Gastrocnemius medialis (tissue), 4 donors: ENCODE measurements at regions not wholly inside any gene's neighbourhood (a gene's known extent, or its start where the extent isn't known, plus 50 kb on each side); places are given as distances from the start of the nearest gene placed in this dataset.
"Not testable (repeated sequence)": the region's sequence is repeated elsewhere in the genome, so short reads cannot be mapped to it uniquely, and the experiment has no call there.

Source experiments
- ATAC-seq, 2 donors: fragments of 150-250 bp; one replicate each; pipeline ENCODE4 v1.9.1; 2016
- DNase-seq, 2 donors: peaks; one replicate each; pipeline ENCODE4 v3.0.0-alpha.2; 2019
- H3K27ac ChIP-seq, 4 donors: fragments of 200-600 bp; sonication (generic); 1 replicate in 1 of 4; 2 replicates in 3 of 4; pipeline ENCODE4 v1.5.1; 2016 to 2018; ENCODE audit warnings: mild to moderate bottlenecking in 2 of 4, moderate library complexity in 1 of 4
- H3K27me3 ChIP-seq, 3 donors: fragments of 200-600 bp; sonication (generic) in 2 of 3; 1 replicate in 1 of 3; 2 replicates in 2 of 3; pipeline versions ENCODE4 v1.5.1 to v1.6.0; 2016 to 2019; ENCODE audit warnings: mild to moderate bottlenecking in 1 of 3, moderate library complexity in 1 of 3
- H3K36me3 ChIP-seq, 2 donors: fragments of 200-600 bp; sonication (generic) in 1 of 2; one replicate each; pipeline ENCODE4 v1.5.1; 2017 to 2018
- H3K4me1 ChIP-seq, 2 donors: fragments of 200-600 bp; sonication (generic) in 1 of 2; one replicate each; pipeline ENCODE4 v1.5.1; 2016 to 2017; ENCODE audit warnings: mild to moderate bottlenecking in 2 of 2
- H3K4me3 ChIP-seq, 4 donors: fragments of 200-600 bp; sonication (generic) in 3 of 4; 1 replicate in 1 of 4; 2 replicates in 3 of 4; pipeline ENCODE4 v1.5.1; 2016 to 2019; ENCODE audit warnings: mild to moderate bottlenecking in 2 of 4
- H3K9me3 ChIP-seq, 3 donors: fragments of 200-600 bp; sonication (generic) in 2 of 3; 1 replicate in 1 of 3; 2 replicates in 2 of 3; pipeline ENCODE4 v1.5.1; 2016 to 2019
- POLR2A ChIP-seq, 2 donors: fragments of 450-650 bp; IDR thresholded peaks; one replicate each; pipeline ENCODE4 v1.6.1; 2017; ENCODE audit warnings: antibody characterized with exemption in 2 of 2, mild to moderate bottlenecking in 2 of 2, moderate library complexity in 2 of 2
- in situ Hi-C, 4 donors: fragments of 200-750 bp; cut with MboI; loops; one replicate each; pipeline versions ENCODE4 v1.15.0 to v1.8.0; 2017; ENCODE audit warnings: low sequenced_read_pairs in 4 of 4
- intact Hi-C: fragments of 100-400 bp; cut with DNase I; formaldehyde crosslinking; loops from one replicate; pipeline ENCODE4 v1.15.1; 2023; ENCODE audit warnings: low total_unique reads
- TF ChIP-seq, protein P1 (sequence below), 5 experiments: fragments of 450-650 bp in 3 of 5; fragments of 200-600 bp in 2 of 5; sonication (generic) in 2 of 5; IDR thresholded peaks in 4 of 5; conservative IDR thresholded peaks in 1 of 5; 1 replicate in 4 of 5; 2 replicates in 1 of 5; pipeline ENCODE4 v1.5.1; 2016 to 2019; ENCODE audit warnings: antibody characterized with exemption in 5 of 5, mild to moderate bottlenecking in 3 of 5, moderate library complexity in 3 of 5

DNA sequence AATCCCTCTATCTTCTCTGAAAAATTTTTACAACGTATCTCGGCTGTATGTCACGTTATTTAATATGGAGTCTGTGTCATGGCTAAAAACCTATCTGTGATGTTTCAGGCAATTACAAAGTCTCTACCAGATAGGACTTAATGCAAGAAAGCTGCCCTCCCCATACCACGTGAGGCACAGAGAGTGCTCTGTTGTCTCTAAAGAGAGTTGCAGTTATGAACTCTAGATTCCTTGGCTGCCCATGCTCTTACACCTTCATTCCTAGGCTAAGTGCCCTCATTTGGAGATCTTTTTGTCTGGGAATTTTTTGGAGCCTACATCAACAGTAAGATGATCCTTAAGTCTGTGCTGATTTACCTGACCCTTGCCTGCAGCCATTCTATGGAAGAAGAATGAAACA lies 935.9 kb downstream of the C4orf33 start:
- TF ChIP-seq, protein P1, sequence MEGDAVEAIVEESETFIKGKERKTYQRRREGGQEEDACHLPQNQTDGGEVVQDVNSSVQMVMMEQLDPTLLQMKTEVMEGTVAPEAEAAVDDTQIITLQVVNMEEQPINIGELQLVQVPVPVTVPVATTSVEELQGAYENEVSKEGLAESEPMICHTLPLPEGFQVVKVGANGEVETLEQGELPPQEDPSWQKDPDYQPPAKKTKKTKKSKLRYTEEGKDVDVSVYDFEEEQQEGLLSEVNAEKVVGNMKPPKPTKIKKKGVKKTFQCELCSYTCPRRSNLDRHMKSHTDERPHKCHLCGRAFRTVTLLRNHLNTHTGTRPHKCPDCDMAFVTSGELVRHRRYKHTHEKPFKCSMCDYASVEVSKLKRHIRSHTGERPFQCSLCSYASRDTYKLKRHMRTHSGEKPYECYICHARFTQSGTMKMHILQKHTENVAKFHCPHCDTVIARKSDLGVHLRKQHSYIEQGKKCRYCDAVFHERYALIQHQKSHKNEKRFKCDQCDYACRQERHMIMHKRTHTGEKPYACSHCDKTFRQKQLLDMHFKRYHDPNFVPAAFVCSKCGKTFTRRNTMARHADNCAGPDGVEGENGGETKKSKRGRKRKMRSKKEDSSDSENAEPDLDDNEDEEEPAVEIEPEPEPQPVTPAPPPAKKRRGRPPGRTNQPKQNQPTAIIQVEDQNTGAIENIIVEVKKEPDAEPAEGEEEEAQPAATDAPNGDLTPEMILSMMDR (IDR thresholded peaks at IDR 0.05 in 4 of 5, conservative IDR thresholded peaks at IDR 0.05 in 1 of 5), result no peak
- TF ChIP-seq POLR2A (IDR thresholded peaks at IDR 0.05), result no peak
- Histone ChIP-seq H3K4me3 (no peak overlapping the region), H3K4me1 (no peaks in the 10 kb centered on the region), H3K9me3 (no peaks in the 10 kb centered on the region), H3K36me3 (no peaks in the 10 kb centered on the region), H3K27ac (no peak overlapping the region), H3K27me3 (no peaks in the 10 kb centered on the region)
- DNase-seq (no peak), ATAC-seq (no peak)
- intact Hi-C loops (no loop called here), in situ Hi-C loops (no loop called here)

DNA sequence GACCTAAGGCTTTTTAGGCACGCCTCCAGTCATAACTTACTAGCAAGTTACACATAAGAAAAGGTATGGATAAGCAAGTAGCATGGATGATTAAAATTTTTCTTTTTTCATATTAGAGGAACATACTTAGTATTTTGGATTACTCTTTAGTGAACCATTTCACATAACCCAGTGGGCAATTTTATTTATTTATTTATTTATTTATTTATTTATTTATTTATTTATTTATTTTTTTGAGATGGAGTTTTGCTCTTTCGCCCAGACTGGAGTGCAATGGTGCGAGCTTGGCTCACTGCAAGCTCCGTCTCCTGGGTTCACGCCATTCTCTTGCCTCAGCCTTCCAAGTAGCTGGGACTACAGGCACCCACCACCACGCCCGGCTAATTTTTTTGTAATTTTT lies 937.7 kb downstream of the C4orf33 start:
- H3K27me3 ChIP-seq, H3K4me1 ChIP-seq, DNase-seq, H3K36me3 ChIP-seq, H3K9me3 ChIP-seq, intact Hi-C loops, H3K27ac ChIP-seq, ATAC-seq, H3K4me3 ChIP-seq, in situ Hi-C loops: not testable (repeated sequence)

DNA sequence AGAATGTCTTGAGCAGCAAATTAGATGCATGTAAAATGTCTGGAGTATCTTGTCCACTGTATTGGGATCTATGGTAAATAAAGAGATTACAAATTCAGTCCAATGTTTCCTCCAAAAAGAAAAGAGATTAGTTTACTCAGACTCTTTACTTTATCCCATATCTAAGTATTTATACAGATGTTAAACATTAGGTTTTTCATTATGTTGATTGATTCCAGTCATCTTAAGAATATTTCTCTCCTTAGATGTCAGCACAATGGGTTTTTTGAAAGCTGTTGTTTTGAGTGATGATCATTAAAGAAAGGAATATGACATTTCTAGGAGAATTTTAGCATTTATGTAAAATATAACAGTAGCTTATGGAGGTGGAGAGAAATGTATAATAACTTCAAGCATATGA lies 938.9 kb downstream of the C4orf33 start:
- H3K4me3 ChIP-seq, result no peak overlapping the region
- no peaks in the 10 kb centered on the region for H3K4me1 ChIP-seq
- in situ Hi-C loops (no loop called here), intact Hi-C loops (no loop called here)
- no peaks in the 10 kb centered on the region for H3K36me3 ChIP-seq
- TF ChIP-seq POLR2A (IDR thresholded peaks at IDR 0.05), result no peak
- TF ChIP-seq, protein P1 (IDR thresholded peaks at IDR 0.05 in 4 of 5, conservative IDR thresholded peaks at IDR 0.05 in 1 of 5), result no peak
- no peak overlapping the region for H3K27ac ChIP-seq
- no peaks in the 10 kb centered on the region for H3K27me3 ChIP-seq
- ATAC-seq, result no peak
- no peaks in the 10 kb centered on the region for H3K9me3 ChIP-seq
- DNase-seq, result no peak

GRCh38 chr4:130035391-130035790 lies 939.4 kb downstream of the C4orf33 start:
- Histone ChIP-seq H3K27ac (no peak overlapping the region), H3K4me1 (no peaks in the 10 kb centered on the region), H3K27me3 (no peaks in the 10 kb centered on the region), H3K36me3 (no peaks in the 10 kb centered on the region), H3K9me3 (no peaks in the 10 kb centered on the region), H3K4me3 (no peak overlapping the region)
- TF ChIP-seq POLR2A (IDR thresholded peaks at IDR 0.05), result no peak
- TF ChIP-seq, protein P1 (IDR thresholded peaks at IDR 0.05 in 4 of 5, conservative IDR thresholded peaks at IDR 0.05 in 1 of 5), result no peak
- DNase-seq (no peak), ATAC-seq (no peak)
- intact Hi-C loops, result no loop called here
- in situ Hi-C loops, result no loop called here

DNA sequence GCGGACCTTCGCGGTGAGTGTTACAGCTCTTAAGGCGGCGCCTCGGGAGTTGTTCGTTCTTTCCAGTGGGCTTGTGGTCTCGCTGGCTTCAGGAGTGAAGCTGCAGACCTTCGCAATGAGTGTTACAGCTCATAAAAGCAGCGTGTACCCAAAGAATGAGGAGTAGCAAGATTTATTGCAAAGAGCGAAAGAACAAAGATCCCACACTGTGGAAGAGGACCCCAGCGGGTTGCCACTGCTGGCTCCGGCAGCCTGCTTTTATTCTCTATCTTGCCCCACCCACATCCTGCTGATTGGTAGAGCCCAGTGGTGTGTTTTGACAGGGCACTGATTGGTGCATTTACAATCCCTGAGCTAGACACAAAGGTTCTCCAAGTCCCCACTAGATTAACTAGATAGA lies 941.9 kb downstream of the C4orf33 start:
- ATAC-seq, H3K4me3 ChIP-seq, H3K9me3 ChIP-seq, intact Hi-C loops, H3K27me3 ChIP-seq, in situ Hi-C loops, H3K27ac ChIP-seq, DNase-seq, H3K4me1 ChIP-seq, H3K36me3 ChIP-seq: not testable (repeated sequence)

DNA sequence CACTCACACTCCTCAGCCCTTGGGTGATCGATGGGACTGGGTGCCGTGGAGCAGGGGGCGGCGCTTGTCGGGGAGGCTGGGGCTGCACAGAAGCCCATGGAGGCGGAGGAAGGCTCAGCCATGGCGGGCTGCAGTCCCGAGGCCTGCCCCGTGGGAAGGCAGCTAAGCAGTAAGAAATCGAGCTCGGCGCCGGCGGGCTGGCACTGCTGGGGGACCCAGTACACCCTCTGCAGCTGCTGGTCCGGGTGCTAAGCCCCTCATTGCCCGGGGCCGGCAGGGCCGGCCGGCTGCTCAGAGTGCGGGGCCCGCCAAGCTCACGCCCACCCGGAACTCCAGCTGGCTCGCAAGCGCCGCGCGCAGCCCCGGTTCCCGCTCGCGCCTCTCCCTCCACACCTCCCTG lies 942.6 kb downstream of the C4orf33 start:
- intact Hi-C loops, H3K27me3 ChIP-seq, H3K4me3 ChIP-seq, in situ Hi-C loops, H3K9me3 ChIP-seq, DNase-seq, H3K27ac ChIP-seq, ATAC-seq, H3K4me1 ChIP-seq, H3K36me3 ChIP-seq: not testable (repeated sequence)
